ENCODE measurements at regions not wholly inside any gene's neighbourhood (a gene's known extent, or its start where the extent isn't known, plus 50 kb on each side); places are given as distances from the start of the nearest gene placed in this dataset.
"Not testable (repeated sequence)": the region's sequence is repeated elsewhere in the genome, so short reads cannot be mapped to it uniquely, and the experiment has no call there.

GRCh38 chr21:9747870-9748269 lies 773.5 kb upstream of the TPTE start:
- intact Hi-C loops (cut with DNase I); DNase-seq; H3K4me1 ChIP-seq; H3K36me3 ChIP-seq; H3K4me3 ChIP-seq; H3K27ac ChIP-seq; H3K27me3 ChIP-seq: not testable (repeated sequence)
- peaks cover 0 to 29% (median 4%) of the 10 kb centered on the region in 3 donors for H3K9me3 ChIP-seq
- WGBS, 2 donors, result 68% methylated on average over 4 to 5 of the region's 5 CpGs

- peaks cover 0 to 29% (median 4%) of the 10 kb centered on the region in 3 donors for H3K9me3 ChIP-seq
- H3K27me3 ChIP-seq; H3K27ac ChIP-seq; H3K36me3 ChIP-seq; H3K4me1 ChIP-seq; H3K4me3 ChIP-seq; intact Hi-C loops (cut with DNase I); DNase-seq: not testable (repeated sequence)
- 58 to 63% methylated on average over 4 of the region's 4 CpGs for WGBS, 2 donors
Observed at GRCh38 chr21:9748451-9748850, 772.9 kb upstream of the TPTE start.

- DNase-seq; H3K27ac ChIP-seq; H3K36me3 ChIP-seq; H3K4me3 ChIP-seq; intact Hi-C loops (cut with DNase I); H3K4me1 ChIP-seq; H3K27me3 ChIP-seq: not testable (repeated sequence)
- WGBS, 2 donors, result 73 to 76% methylated on average over 7 of the region's 7 CpGs
- peaks cover 0 to 21% (median 0%) of the 10 kb centered on the region in 3 donors for H3K9me3 ChIP-seq
Observed at GRCh38 chr21:9749741-9750230, 771.6 kb upstream of the TPTE start.

GRCh38 chr21:9750341-9751086 lies 770.9 kb upstream of the TPTE start:
- WGBS, 2 donors, result 74% methylated on average over 13 of the region's 13 CpGs
- no peak for DNase-seq

GRCh38 chr21:9751087-9751585 lies 770.2 kb upstream of the TPTE start:
- H3K4me1 ChIP-seq; H3K36me3 ChIP-seq; intact Hi-C loops (cut with DNase I); H3K27me3 ChIP-seq; DNase-seq; H3K4me3 ChIP-seq; H3K27ac ChIP-seq: not testable (repeated sequence)
- 65 to 75% methylated on average over 6 of the region's 6 CpGs for WGBS, 2 donors
- peaks cover 0 to 27% (median 0%) of the 10 kb centered on the region in 3 donors for H3K9me3 ChIP-seq

More at GRCh38 chr21:9750341-9751086, 770.9 kb upstream of the TPTE start:
- Histone ChIP-seq H3K27ac (no peak overlapping the region), H3K9me3 (peaks cover 0 to 27% (median 0%) of the 10 kb centered on the region in 3 donors), H3K36me3 (no peaks in the 10 kb centered on the region), H3K27me3 (no peaks in the 10 kb centered on the region), H3K4me1 (no peaks in the 10 kb centered on the region), H3K4me3 (no peak overlapping the region)
- intact Hi-C loops (cut with DNase I), result no loop called here
- TF ChIP-seq POLR2A (IDR thresholded peaks at IDR 0.05) (no peak), CTCF (IDR thresholded peaks at IDR 0.05) (no peak)

- H3K27ac ChIP-seq; DNase-seq; intact Hi-C loops (cut with DNase I); H3K27me3 ChIP-seq; H3K4me3 ChIP-seq; H3K4me1 ChIP-seq; H3K36me3 ChIP-seq: not testable (repeated sequence)
- 71 to 75% methylated on average over 9 of the region's 9 CpGs for WGBS, 2 donors
- H3K9me3 ChIP-seq, result peaks cover 0 to 27% (median 0%) of the 10 kb centered on the region in 3 donors
Observed at GRCh38 chr21:9752028-9752427, 769.4 kb upstream of the TPTE start.

- H3K9me3 ChIP-seq, result peaks cover 0 to 30% (median 0%) of the 10 kb centered on the region in 3 donors
- H3K27me3 ChIP-seq; H3K27ac ChIP-seq; H3K36me3 ChIP-seq; H3K4me1 ChIP-seq; DNase-seq; H3K4me3 ChIP-seq; intact Hi-C loops (cut with DNase I): not testable (repeated sequence)
- WGBS, 2 donors, result 72 to 77% methylated on average over 10 of the region's 10 CpGs
Observed at GRCh38 chr21:9753441-9753840, 767.9 kb upstream of the TPTE start.

- WGBS, 2 donors, result 62 to 63% methylated on average over 7 of the region's 7 CpGs
- Histone ChIP-seq H3K9me3 (peaks cover 0 to 35% (median 4%) of the 10 kb centered on the region in 3 donors), H3K4me1 (no peaks in the 10 kb centered on the region), H3K36me3 (no peaks in the 10 kb centered on the region), H3K27ac (no peak overlapping the region), H3K4me3 (no peak overlapping the region), H3K27me3 (no peaks in the 10 kb centered on the region)
- DNase-seq, result no peak
- intact Hi-C loops (cut with DNase I), result no loop called here
- TF ChIP-seq POLR2A (IDR thresholded peaks at IDR 0.05) (no peak), CTCF (IDR thresholded peaks at IDR 0.05) (no peak)
Observed at GRCh38 chr21:9753943-9754342, 767.4 kb upstream of the TPTE start.

GRCh38 chr21:9754434-9754833 lies 766.9 kb upstream of the TPTE start:
- H3K36me3 ChIP-seq; DNase-seq; intact Hi-C loops (cut with DNase I); H3K4me1 ChIP-seq; H3K27ac ChIP-seq; H3K27me3 ChIP-seq; H3K4me3 ChIP-seq: not testable (repeated sequence)
- WGBS, 2 donors, result 30 to 33% methylated on average over 1 of the region's 1 CpG
- H3K9me3 ChIP-seq, result peaks cover 0 to 37% (median 6%) of the 10 kb centered on the region in 3 donors

Data from esophagus squamous epithelium (tissue), 5 donors.